Neural cell (in vitro differentiated cells): ENCODE measurements at regions not wholly inside any gene's neighbourhood (a gene's known extent, or its start where the extent isn't known, plus 50 kb on each side); places are given as distances from the start of the nearest gene placed in this dataset.

Source experiments
- EP300 ChIP-seq: fragments of 450-650 bp; conservative IDR thresholded peaks from 2 replicates; pipeline ENCODE4 v1.6.1; 2014; ENCODE audit warnings: antibody characterized with exemption, mild to moderate bottlenecking, moderate library complexity; ENCODE audit not compliant: poor library complexity, severe bottlenecking
- EZH2 ChIP-seq: fragments of 200-600, 300-800 bp; shearing (Covaris generic), sonication (generic); IDR thresholded peaks from 2 replicates; pipeline ENCODE4 v1.6.1; 2014; ENCODE audit warnings: antibody characterized with exemption, low read length, borderline replicate concordance, mild to moderate bottlenecking; ENCODE audit not compliant: insufficient read depth, poor library complexity, severe bottlenecking
- MXI1 ChIP-seq: fragments of 450-650 bp; conservative IDR thresholded peaks from 2 replicates; pipeline ENCODE4 v1.6.1; 2014; ENCODE audit warnings: antibody characterized with exemption, mild to moderate bottlenecking; ENCODE audit not compliant: poor library complexity, severe bottlenecking
- POLR2AphosphoS5 ChIP-seq: IDR thresholded peaks from 2 replicates; pipeline ENCODE4 v1.6.1; 2012
- RAD21 ChIP-seq: fragments of 450-650 bp; conservative IDR thresholded peaks from 2 replicates; pipeline ENCODE4 v1.6.1; 2014; ENCODE audit warnings: antibody characterized with exemption, mild to moderate bottlenecking, moderate library complexity
- REST ChIP-seq: IDR thresholded peaks from 2 replicates; pipeline ENCODE4 v1.6.1; 2012; ENCODE audit warnings: borderline replicate concordance
- SMC3 ChIP-seq: fragments of 450-650 bp; conservative IDR thresholded peaks from 2 replicates; pipeline ENCODE4 v1.6.1; 2014; ENCODE audit warnings: antibody characterized with exemption, mild to moderate bottlenecking, moderate library complexity; ENCODE audit not compliant: poor library complexity
- TAF1 ChIP-seq: IDR thresholded peaks from 2 replicates; pipeline ENCODE4 v1.6.1; 2012; ENCODE audit warnings: low read depth
- TF ChIP-seq, protein P1 (sequence below): fragments of 450-650 bp; IDR thresholded peaks from 2 replicates; pipeline ENCODE4 v1.5.1; 2014; ENCODE audit warnings: antibody characterized with exemption, mild to moderate bottlenecking, moderate library complexity; ENCODE audit not compliant: poor library complexity, severe bottlenecking

DNA sequence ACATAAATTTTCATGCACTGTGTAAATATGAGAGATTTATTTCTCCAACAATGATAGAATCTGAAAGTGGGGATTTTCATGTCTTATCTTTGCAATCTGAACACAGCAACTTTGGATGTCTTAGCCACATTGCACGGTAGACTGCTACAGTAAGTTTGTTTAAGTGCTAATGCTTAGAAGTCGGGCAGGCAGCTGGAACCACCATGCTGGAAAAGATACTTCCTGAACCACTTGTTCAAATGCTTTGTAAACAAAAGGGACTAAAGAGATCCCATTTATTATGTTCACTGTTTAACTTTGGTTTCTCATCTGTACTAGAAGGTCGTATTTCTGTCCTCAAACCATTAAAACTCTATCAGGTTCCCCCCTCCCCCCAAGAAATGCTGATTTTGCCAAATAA, 555.9 kb upstream of the DIPK2B start:
- TF ChIP-seq MXI1 (no peak), SMC3 (no peak), EZH2 (no peak), POLR2AphosphoS5 (no peak), EP300 (no peak), RAD21 (no peak), REST (no peak), TAF1 (no peak)
- TF ChIP-seq, protein P1, sequence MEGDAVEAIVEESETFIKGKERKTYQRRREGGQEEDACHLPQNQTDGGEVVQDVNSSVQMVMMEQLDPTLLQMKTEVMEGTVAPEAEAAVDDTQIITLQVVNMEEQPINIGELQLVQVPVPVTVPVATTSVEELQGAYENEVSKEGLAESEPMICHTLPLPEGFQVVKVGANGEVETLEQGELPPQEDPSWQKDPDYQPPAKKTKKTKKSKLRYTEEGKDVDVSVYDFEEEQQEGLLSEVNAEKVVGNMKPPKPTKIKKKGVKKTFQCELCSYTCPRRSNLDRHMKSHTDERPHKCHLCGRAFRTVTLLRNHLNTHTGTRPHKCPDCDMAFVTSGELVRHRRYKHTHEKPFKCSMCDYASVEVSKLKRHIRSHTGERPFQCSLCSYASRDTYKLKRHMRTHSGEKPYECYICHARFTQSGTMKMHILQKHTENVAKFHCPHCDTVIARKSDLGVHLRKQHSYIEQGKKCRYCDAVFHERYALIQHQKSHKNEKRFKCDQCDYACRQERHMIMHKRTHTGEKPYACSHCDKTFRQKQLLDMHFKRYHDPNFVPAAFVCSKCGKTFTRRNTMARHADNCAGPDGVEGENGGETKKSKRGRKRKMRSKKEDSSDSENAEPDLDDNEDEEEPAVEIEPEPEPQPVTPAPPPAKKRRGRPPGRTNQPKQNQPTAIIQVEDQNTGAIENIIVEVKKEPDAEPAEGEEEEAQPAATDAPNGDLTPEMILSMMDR, result no peak
